SK-N-SH treated with all-trans-retinoic acid at 6 μM for 48 hours (cell line): ENCODE measurements at regions not wholly inside any gene's neighbourhood (a gene's known extent, or its start where the extent isn't known, plus 50 kb on each side); places are given as distances from the start of the nearest gene placed in this dataset.
A peak's percentile ranks its signal among the peaks of the same experiment; 100 is the strongest.

Experiments used
- ATAC-seq: fragments of 200-7000 bp; cut with Tn5 transposase; 3 replicates; pipeline ENCODE4 v1.9.1; 2020; ENCODE audit warnings: mild to moderate bottlenecking, moderate library complexity
- ARNTL ChIP-seq: fragments of 450-650 bp; formaldehyde crosslinking; IDR thresholded peaks from 2 replicates; pipeline ENCODE4 v1.5.0; 2020; ENCODE audit warnings: low read depth, mild to moderate bottlenecking, moderate library complexity, borderline replicate concordance
- CREB5 ChIP-seq: fragments of 250-450 bp; sonication (Bioruptor Pico); IDR thresholded peaks from 2 replicates; pipeline ENCODE4 v1.5.1; 2020; ENCODE audit warnings: low read depth, mild to moderate bottlenecking, moderate library complexity
- CSDC2 ChIP-seq: fragments of 250-450 bp; sonication (Bioruptor Pico); IDR thresholded peaks from 2 replicates; pipeline ENCODE4 v1.5.0; 2020; ENCODE audit warnings: mild to moderate bottlenecking, moderate library complexity
- CSRNP3 ChIP-seq: fragments of 250-450 bp; sonication (Bioruptor Pico); IDR thresholded peaks from 2 replicates; pipeline ENCODE4 v1.5.1; 2021; ENCODE audit warnings: mild to moderate bottlenecking, moderate library complexity
- ESRRG ChIP-seq: fragments of 250-450 bp; sonication (Bioruptor Pico); IDR thresholded peaks from 2 replicates; pipeline ENCODE4 v1.6.1; 2021; ENCODE audit warnings: mild to moderate bottlenecking
- GLIS3 ChIP-seq: fragments of 250-450 bp; sonication (Bioruptor Pico); IDR thresholded peaks from 2 replicates; pipeline ENCODE4 v1.5.0; 2020; ENCODE audit warnings: mild to moderate bottlenecking, moderate library complexity
- ISL1 ChIP-seq: fragments of 250-450 bp; sonication (Bioruptor Pico); IDR thresholded peaks from 2 replicates; pipeline ENCODE4 v2.1.2; 2022; ENCODE audit warnings: mild to moderate bottlenecking, moderate library complexity
- OSR1 ChIP-seq: fragments of 250-450 bp; sonication (Bioruptor Pico); IDR thresholded peaks from 2 replicates; pipeline ENCODE4 v1.8.0; 2022; ENCODE audit warnings: moderate library complexity, mild to moderate bottlenecking, inconsistent platforms
- PATZ1 ChIP-seq: fragments of 250-450 bp; sonication (Bioruptor Pico); IDR thresholded peaks from 2 replicates; pipeline ENCODE4 v1.8.0; 2020; ENCODE audit warnings: mild to moderate bottlenecking, moderate library complexity, borderline replicate concordance
- POU6F1 ChIP-seq: fragments of 250-450 bp; sonication (Bioruptor Pico); IDR thresholded peaks from 2 replicates; pipeline ENCODE4 v1.8.0; 2021; ENCODE audit warnings: low read depth, mild to moderate bottlenecking, moderate library complexity, borderline replicate concordance
- PPARA ChIP-seq: fragments of 250-450 bp; sonication (Bioruptor Pico); IDR thresholded peaks from 2 replicates; pipeline ENCODE4 v1.5.0; 2020; ENCODE audit warnings: mild to moderate bottlenecking, borderline replicate concordance
- RARB ChIP-seq: fragments of 250-450 bp; sonication (Bioruptor Pico); IDR thresholded peaks from 2 replicates; pipeline ENCODE4 v1.8.0; 2021; ENCODE audit warnings: mild to moderate bottlenecking, moderate library complexity
- SNAI2 ChIP-seq: fragments of 250-450 bp; sonication (Bioruptor Pico); IDR thresholded peaks from 2 replicates; pipeline ENCODE4 v1.5.0; 2020; ENCODE audit warnings: mild to moderate bottlenecking, moderate library complexity
- TCF4 ChIP-seq: fragments of 250-450 bp; sonication (Bioruptor Pico); IDR thresholded peaks from 2 replicates; pipeline ENCODE4 v1.8.0; 2021; ENCODE audit warnings: mild to moderate bottlenecking, moderate library complexity, borderline replicate concordance
- TOX ChIP-seq: fragments of 250-450 bp; sonication (Bioruptor Pico); IDR thresholded peaks from 2 replicates; pipeline ENCODE4 v1.8.0; 2021; ENCODE audit warnings: mild to moderate bottlenecking, moderate library complexity, borderline replicate concordance
- TSHZ2 ChIP-seq: fragments of 250-450 bp; sonication (Bioruptor Pico); IDR thresholded peaks from 2 replicates; pipeline ENCODE4 v1.5.0; 2020; ENCODE audit warnings: mild to moderate bottlenecking, moderate library complexity
- ZC3H10 ChIP-seq: fragments of 250-450 bp; sonication (Bioruptor Pico); IDR thresholded peaks from 2 replicates; pipeline ENCODE4 v1.5.1; 2021; ENCODE audit warnings: mild to moderate bottlenecking, moderate library complexity
- ZFP3 ChIP-seq: fragments of 250-450 bp; sonication (Bioruptor Pico); IDR thresholded peaks from 2 replicates; pipeline ENCODE4 v1.5.0; 2020; ENCODE audit warnings: mild to moderate bottlenecking, moderate library complexity
- ZFP30 ChIP-seq: fragments of 450-650 bp; formaldehyde crosslinking; IDR thresholded peaks from 2 replicates; pipeline ENCODE4 v1.5.0; 2022; ENCODE audit warnings: mild to moderate bottlenecking, moderate library complexity
- ZNF565 ChIP-seq: fragments of 450-650 bp; formaldehyde crosslinking; conservative IDR thresholded peaks from 2 replicates; pipeline ENCODE4 v1.5.0; 2020; ENCODE audit warnings: low read depth, mild to moderate bottlenecking, moderate library complexity
- ZNF8 ChIP-seq: fragments of 450-650 bp; formaldehyde crosslinking; IDR thresholded peaks from 2 replicates; pipeline ENCODE4 v1.5.0; 2020; ENCODE audit warnings: mild to moderate bottlenecking, moderate library complexity

- TF ChIP-seq ZNF565 (no peak), ARNTL (CRISPR knock-in tag) (no peak), ZC3H10 (CRISPR knock-in tag) (no peak), ESRRG (no peak)
- no peak for ATAC-seq
These were observed 528.4 kb upstream of the SEMA6D start for GRCh38 chr15:47188758-47189507.

GRCh38 chr15:47194718-47195117 is 522.6 kb upstream of the SEMA6D start:
- TF ChIP-seq RARB (CRISPR knock-in tag): no peak
- TF ChIP-seq SNAI2 (CRISPR knock-in tag): no peak
- no peak for TF ChIP-seq CSDC2
- no peak for TF ChIP-seq PPARA (CRISPR knock-in tag)

GRCh38 chr15:47196048-47196447 is 521.3 kb upstream of the SEMA6D start:
- ATAC-seq: peak; percentile 100
- peak; percentile 25; the same call in 1 of the 2 replicates for TF ChIP-seq TSHZ2 (CRISPR knock-in tag)
- no peak for TF ChIP-seq ZFP3
- TF ChIP-seq ESRRG: no peak
- TF ChIP-seq RARB (CRISPR knock-in tag): no peak
- TF ChIP-seq ISL1 (CRISPR knock-in tag): peak; percentile 30; the same call in 1 of the 2 replicates
- TF ChIP-seq TOX: no peak
- TF ChIP-seq TCF4 (CRISPR knock-in tag): no peak
- TF ChIP-seq POU6F1 (CRISPR knock-in tag): no peak
- TF ChIP-seq ARNTL (CRISPR knock-in tag): no peak

More at GRCh38 chr15:47194718-47195117, 522.6 kb upstream of the SEMA6D start:
- peak; percentile 73 for ATAC-seq

GRCh38 chr15:47203993-47204392 is 513.3 kb upstream of the SEMA6D start:
- ATAC-seq: no peak
- TF ChIP-seq SNAI2 (CRISPR knock-in tag): no peak
- no peak for TF ChIP-seq ESRRG
- TF ChIP-seq CSDC2: no peak
- TF ChIP-seq CREB5 (CRISPR knock-in tag): no peak
- no peak for TF ChIP-seq PATZ1 (CRISPR knock-in tag)
- no peak for TF ChIP-seq OSR1 (CRISPR knock-in tag)
- no peak for TF ChIP-seq ZFP30 (CRISPR knock-in tag)
- no peak for TF ChIP-seq ZC3H10 (CRISPR knock-in tag)
- no peak for TF ChIP-seq ZNF565
- TF ChIP-seq TCF4 (CRISPR knock-in tag): no peak
- no peak for TF ChIP-seq ZNF8 (CRISPR knock-in tag)
- TF ChIP-seq ISL1 (CRISPR knock-in tag): no peak
- TF ChIP-seq CSRNP3: no peak
- no peak for TF ChIP-seq PPARA (CRISPR knock-in tag)
- no peak for TF ChIP-seq GLIS3
- TF ChIP-seq POU6F1 (CRISPR knock-in tag): no peak
- TF ChIP-seq RARB (CRISPR knock-in tag): no peak
- TF ChIP-seq ARNTL (CRISPR knock-in tag): no peak
- TF ChIP-seq TOX: no peak
